GM21723 (cell line): ENCODE measurements at regions not wholly inside any gene's neighbourhood (a gene's known extent, or its start where the extent isn't known, plus 50 kb on each side); places are given as distances from the start of the nearest gene placed in this dataset.

Experiments
- ATAC-seq: cut with Tn5 transposase; IDR thresholded peaks from one replicate; pipeline ENCODE4 v1.9.1; 2021; ENCODE audit warnings: mild to moderate bottlenecking, moderate library complexity; ENCODE audit not compliant: unreplicated experiment

DNA sequence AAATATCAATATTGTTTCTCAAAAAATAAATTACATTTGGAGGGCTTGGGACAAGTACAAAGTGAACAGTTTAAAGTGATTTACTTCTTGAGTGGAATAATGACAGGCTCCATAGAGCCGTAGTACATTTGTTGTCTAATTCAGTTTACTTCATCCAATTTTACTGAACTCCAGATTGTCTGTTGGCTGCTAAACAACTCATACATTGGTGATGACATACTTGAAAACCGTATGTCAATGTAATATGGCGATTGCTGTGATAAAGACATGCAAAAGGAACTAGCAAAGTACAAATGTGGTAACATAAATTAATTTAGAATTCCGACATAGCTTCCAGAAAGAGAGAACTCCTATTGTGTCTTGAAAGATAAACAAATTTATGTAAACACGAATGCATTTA, 1197.5 kb upstream of the CDH18 start:
- no peak for ATAC-seq

DNA sequence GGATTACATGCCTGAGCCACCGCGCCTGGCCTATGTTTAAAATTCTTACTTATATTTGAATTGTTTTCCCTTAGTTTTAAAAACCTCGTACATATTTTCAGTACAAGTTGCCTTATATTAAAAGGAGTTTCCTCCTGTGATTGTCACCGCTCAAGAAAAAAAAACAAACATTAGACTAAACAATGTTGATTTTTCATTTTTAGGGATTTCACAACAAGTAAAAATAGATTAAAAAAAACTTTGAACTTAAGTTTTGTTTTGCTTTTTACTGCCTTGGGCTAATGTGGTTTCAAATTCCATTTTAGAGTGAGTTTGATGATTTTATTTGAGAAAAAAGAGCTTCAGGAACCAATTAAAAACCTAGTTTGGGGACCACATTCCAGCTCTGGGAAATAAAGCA, 1196.6 kb upstream of the CDH18 start:
- no peak for ATAC-seq

DNA sequence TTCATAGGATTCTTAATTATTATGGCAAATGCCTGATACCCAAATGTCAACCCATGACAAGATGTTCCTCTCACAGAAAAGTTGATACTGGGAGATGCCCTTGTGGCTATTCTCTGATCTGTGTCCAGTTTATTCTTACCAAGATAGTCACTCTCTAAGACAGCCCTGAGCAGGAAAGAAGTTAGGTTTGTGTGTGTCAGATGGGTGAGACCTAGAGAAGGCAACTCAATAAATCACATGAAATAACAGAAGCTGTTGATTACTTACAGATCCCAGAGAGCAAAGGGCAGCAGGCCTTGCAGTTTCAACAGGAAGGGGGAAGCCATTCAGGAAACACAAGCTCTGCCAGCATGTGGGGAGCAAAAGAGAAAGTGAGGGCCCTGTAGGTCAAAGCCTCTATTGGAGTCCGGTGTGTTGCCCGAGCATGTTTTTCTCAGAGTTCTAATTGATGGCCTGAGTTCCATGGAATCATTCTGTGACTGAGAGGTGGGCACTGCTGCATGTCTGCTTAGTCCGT, 1193.7 kb upstream of the CDH18 start:
- ATAC-seq, result no peak

DNA sequence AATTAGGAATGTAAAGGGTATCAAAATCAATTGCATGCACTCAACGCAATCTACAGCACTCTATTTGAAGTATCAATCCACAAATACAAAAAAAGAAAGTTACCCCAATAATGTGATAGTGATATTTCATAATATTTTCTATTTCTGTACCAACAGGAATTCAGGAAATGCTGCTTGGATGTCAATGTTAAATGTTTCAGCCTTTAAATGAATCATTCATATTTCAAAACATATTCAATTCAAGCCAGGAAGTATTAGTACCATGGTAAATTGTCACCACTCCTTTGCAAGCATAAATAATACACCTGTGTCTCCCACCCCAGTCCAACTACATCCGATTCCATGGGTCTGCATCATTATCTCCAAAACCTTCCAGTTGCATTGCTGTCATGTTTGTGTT, 1185.5 kb upstream of the CDH18 start:
- ATAC-seq, result no peak

DNA sequence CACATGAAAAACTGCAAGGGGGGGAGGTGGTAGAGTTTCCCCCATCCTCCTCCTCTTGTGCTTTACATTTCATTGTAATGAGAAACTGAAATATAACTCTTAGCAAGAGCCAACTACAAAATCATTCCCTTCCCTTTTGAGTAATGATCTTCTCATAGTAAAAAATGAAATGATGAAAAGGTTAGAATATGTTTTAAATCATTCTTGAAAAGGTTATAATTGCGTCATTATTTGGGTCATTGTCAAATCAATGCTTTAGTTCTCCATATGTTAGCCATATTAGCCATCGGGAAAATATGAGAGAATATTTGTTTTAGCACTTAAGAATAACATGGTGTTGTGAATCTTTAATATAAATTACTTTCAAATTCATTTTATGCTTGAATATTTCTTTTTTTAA, 1185.0 kb upstream of the CDH18 start:
- no peak for ATAC-seq

DNA sequence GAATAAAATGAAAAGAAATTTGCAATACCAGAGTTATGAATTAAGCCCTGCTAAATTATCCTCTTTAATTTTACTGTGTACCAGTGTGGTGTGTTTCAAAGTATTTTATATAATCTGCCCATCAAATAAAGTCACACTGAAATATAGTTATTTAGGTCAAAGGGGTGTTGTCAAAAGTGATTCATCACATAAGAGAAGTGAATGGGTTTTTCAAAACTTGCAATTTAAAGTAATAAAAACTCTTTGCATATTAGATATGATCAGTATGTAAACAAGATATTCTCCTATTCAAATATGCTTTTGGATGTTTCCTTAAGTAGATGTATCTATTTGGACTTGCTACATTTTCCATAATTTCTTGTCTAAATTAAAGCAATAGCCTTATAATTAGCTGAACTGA, 1183.0 kb upstream of the CDH18 start:
- ATAC-seq, result no peak

DNA sequence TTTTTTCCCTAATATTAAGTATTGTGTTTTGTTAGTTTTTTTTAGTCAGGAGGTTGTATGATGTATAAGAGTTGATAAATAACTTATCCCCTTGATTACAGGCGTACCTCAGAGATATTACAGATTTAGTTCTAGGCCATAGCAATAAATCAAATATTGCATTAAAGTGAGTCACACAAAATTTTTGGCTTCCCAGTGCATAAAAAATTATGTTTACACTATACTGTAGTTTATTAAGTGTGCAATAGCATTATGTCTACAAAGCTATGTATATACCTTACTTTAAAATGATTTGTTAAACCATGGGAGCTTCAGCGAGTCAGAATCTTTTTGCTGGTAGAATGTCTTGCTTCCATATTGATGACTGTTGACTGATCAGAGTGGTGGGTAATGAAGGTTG, 1180.6 kb upstream of the CDH18 start:
- no peak for ATAC-seq

DNA sequence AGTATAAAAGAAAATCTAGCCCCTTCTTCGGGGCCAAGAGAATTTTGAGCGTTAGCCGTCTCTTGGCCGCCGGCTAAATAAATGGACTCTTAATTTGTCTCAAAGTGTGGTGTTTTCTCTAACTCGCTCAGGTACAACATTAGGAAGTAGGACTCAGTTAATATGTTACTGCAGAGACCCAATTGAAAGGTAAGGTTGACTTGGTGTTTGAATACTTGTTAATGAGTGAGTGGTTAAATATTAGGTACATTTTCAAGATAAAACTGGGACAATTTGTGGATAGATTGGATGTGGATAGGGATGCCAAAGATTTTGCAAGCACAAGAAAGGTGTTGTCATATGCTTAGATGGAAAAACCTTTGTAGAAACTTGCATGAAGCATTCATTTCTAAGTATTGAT, 1177.3 kb upstream of the CDH18 start:
- no peak for ATAC-seq

DNA sequence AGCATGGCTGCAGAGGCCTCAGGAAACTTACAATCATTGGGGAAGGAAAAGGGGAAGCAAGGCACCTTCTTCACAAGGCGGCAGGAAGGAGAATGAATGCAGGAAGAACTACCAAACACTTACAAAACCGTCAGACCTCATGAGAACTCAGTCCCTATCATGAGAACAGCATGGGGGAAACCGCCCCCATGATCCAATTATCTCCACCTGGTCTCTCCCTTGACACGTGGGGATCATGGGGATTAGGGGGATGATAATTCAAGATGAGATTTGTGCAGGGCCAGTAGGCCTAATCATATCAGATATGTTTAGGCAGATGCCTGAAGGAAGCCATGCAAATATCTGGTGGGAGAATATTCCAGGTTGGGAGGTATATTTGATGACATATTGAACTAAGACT, 1176.4 kb upstream of the CDH18 start:
- ATAC-seq, result no peak

DNA sequence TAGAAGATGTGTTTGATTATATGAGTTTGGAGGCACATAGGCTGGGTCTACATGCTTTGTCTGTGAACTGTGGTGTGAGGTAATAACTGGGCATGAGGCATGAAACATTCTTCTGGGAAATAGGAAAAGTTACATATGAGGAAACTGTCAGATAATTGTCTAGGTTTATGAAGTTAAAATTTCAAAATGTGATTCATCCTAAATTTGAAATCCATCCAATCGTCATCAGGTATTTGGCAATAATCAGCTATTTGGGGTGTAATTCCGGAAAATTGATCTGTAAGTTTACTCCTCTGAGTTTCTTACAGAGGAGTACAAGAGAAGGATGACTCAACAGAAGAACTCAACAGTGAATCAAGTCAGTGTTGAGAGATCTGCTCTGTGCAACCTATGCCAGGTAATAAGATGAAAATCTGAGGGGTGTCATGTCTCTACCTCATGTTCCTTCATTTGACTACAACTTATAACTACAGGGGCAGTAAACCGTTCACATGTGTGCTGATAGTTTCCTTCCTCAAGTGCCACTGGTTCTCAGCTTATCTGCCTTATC, 1171.6 kb upstream of the CDH18 start:
- no peak for ATAC-seq

DNA sequence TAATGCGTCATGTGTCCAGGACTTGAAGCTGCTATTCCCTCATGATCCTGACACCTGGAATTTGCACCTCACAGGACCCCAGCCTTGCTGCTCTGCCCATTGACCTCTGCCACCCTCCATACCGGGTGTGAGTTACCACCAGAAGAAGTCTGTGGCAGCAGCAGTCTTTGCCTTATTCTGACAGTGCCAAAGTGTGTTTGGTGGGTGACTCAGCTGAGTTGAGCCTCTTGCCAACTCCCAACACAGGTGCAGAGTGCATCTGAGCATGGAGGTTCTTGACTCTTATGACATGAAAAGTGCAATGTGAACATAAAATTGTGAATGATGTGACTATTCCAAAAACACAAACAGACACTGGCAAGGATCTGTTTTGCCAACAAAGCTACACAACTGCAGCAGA, 1166.5 kb upstream of the CDH18 start:
- no peak for ATAC-seq

DNA sequence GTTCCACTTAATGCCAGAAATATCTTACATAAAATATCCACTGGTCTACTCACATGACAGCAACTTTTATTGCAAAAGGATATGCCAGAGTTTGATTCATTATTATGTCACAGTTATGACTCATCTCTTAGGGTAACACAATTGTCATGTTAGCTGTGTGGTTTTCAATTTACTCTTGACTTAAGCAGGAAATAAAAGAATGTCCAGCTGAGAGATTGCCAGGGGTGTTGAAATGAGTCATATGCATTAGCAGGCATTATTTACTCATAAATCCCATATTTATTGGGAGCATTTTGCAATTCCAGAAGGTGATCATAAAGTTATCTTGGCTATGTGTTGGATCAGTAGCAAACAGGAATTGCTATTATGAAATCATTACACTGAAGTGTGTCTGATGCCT, 1164.6 kb upstream of the CDH18 start:
- no peak for ATAC-seq

DNA sequence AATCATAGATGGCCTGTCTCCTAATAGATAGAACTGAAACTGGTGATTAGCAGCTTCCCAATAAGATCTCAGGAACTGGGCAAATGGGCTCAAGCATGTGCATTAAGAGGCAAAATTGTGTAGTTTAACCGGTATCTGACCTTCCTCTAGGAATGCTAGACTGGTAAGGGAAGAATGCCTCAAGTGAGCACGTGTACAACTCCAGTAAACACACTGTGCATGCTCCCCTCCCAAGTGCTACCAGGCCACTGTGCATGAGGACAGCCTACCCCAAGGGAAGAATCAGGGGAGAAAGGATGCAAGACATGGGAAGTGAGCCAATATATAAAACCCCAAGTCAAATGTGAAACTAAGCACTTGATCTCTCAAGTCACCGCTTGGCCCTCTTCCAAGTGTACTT, 1157.4 kb upstream of the CDH18 start:
- ATAC-seq, result no peak

DNA sequence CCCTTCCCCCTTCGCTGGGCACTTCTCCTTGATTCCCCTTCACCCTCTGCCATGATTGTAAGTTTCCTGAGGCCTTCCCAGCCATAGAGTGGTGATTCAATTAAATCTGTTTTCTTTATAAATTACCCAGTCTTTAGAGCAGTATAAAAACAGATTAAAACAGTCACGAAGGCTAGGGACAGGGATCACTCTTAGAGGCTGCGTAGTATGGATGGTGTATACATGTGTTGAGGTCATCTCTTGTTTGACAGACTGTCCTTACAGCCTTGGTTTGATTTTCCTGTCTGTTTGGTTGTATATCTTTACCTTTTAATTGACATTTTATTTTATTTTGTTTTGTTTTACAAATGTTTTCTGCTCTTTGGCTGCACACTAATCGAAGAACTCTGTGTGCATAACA, 1155.7 kb upstream of the CDH18 start:
- no peak for ATAC-seq

DNA sequence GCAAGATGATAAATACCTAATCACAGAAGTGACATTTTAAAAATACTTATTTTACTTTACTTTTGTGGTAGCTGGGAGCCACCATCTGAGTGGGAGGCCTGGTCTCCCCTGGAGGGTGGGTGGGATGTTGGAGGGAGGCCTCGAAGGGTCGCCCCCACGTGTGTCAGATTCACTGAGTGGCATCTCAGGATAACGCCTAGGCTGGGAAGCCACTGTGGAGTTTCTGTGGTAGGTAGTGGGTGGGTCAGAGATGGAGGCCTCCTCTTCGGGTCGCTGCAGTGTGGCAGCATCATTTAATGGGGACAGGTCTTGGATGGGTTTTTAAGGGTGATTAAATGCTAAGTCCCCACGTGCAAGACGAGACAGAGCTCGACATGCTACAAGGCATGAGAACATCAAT, 1154.8 kb upstream of the CDH18 start:
- no peak for ATAC-seq

DNA sequence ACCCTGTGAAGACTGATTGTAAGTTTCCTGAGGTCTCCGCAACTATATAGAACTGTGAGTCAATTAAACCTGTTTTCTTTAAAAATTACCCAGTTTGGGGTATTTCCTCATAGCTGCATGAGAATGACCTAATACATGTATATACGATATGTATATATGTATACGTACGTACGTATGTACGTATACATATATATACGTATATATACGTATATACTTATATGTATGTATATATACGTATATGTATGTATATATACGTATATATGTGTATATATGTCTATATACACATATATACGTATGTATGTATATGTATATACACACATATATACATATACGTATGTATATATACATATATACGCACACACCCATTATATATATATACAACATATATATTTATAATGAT, 1153.0 kb upstream of the CDH18 start:
- ATAC-seq, result no peak

DNA sequence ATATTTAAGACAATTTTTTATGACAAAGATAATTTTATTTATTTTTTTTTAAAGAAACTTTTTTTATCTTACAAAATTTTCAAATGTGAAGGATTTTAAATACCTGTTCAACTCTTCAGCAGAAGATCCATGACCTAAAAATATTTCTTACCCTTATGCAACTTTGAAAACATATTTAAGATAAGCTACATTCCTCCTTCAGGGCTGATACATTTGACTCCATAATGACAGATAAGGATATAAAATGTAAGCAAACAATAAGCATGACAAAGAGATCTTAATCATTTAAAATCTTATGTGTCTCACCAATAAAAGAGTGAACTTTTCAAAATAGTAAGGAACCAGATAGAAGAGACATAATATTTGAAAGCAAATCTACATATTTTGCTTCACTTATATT, 1138.2 kb upstream of the CDH18 start:
- no peak for ATAC-seq

DNA sequence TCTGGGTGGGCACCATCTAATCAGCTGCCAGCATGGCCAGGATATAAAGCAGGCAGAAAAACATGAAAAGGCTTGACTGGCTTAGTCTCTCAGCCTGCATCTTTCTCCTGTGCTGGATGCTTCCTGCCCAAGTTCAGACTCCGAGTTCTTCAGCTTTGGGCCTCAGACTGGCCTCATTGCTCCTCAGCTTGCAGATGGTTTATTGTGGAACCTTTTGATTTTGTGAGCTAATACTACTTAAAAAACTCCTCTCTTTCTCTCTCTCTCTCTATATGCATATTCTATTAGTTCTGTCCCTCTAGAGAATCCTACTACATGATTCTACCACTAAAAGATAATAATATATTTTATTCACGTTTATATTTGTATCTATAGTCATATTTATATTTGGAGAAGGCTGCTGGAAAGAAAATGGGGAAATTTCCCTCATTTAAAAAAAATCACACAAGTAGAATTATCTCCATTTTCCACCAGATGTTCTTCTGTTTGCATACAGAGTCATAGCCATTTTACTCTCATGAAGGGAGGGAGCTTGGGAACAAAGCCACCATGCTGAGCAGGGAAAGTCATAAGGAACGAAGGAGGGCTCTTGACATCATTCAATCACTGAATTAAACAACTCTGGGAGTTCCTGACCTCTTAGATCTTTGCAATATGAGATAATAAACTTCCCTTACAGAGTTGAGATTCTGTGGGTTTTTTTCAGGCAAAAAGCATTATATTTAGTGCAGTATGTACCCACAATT, 1137.4 kb upstream of the CDH18 start:
- ATAC-seq, result no peak

DNA sequence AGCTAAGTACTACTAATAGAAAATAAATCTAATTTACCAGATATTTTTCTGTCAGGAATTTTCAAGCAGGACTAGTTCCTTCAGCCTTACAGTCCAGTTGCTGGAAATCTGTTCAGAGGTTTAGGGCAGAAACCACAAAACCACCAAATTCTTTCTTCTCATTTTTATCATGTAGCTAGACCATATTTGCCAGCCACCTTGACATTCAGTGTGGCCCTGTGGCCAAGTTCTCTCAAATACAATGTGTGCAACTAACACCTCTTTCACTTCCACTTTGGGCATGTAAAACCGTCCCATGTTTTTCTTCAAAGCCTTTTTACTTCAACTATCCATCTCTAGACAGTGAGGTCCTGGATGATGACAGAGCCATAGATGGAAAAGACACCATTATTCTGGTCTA, 1133.2 kb upstream of the CDH18 start:
- no peak for ATAC-seq

DNA sequence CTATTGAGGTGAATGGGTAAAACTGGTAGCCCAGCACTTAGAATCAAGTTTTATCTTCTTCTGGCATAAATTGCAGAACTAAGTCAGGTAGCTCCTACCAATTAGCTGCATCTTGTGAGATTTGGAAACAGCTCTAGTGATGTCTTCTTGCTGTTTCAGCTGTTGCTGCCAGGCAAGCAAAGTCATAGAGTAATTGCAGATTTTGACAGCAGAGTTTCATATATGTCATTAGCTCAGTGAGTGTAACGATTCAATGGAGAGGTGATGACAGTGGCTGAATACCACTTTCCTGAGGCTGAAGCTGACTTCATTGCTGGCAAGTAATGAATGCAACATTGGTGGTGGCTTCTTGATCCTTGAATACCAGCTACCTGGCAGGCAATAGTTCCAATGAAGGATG, 1109.7 kb upstream of the CDH18 start:
- ATAC-seq, result no peak

DNA sequence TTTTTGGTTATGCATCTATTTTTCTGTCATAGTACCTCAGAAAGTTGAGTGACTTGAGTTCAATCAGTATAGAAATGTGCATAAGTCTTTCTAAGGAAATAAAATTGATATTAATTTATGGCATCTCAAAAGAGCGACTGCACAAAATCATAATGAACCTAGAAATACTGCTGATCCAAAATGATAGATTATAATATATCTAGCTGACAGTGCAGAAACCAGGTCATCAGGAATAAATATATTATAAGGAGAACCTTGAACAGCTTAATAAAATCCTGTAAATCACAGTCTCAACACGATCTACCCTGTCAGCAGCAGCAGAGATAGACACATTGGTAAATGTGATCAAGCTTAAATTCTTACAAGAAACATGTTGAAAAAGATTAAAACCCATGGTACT, 1106.6 kb upstream of the CDH18 start:
- ATAC-seq, result no peak

DNA sequence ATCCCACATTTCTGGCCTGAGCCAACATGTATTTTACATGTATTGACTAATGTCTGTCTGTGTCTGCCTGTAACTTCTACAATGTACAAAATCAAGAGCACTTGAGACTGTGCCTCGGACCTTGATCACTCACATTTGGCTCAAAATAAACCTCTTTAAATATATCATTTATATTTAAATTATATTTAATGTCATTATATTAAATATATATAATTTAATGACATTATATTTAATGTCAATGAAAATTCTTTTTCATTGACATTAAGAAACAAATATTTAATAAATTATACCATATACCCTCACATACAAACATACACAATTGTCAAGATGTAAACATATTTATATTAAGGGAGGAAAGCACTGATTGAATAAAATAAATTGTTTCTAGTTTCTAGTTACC, 1099.8 kb upstream of the CDH18 start:
- ATAC-seq, result no peak

DNA sequence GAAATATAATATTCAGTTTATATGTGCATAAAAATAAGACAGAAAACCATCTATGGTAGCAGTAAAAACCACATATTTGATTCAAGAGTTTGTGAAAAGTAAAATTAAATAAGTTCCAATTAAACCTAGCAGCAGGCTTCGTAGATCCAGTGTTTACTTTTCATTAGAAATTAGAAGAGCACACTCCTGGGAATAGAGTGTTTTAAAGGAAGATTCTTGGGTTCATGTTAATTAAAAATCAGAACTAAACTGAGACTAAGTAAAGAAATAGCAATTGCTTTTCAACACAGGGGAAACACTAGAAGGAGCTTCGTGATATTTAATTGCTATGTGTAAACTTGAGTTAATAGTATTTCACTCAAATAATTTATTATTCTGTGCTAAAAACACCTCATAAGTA, 1097.8 kb upstream of the CDH18 start:
- ATAC-seq, result no peak
